ENCODE measurements at regions not wholly inside any gene's neighbourhood (a gene's known extent, or its start where the extent isn't known, plus 50 kb on each side); places are given as distances from the start of the nearest gene placed in this dataset.

GRCh38 chr5:61228691-61229280 lies 66.5 kb upstream of the SMIM15 start:
- TF ChIP-seq, protein P1, sequence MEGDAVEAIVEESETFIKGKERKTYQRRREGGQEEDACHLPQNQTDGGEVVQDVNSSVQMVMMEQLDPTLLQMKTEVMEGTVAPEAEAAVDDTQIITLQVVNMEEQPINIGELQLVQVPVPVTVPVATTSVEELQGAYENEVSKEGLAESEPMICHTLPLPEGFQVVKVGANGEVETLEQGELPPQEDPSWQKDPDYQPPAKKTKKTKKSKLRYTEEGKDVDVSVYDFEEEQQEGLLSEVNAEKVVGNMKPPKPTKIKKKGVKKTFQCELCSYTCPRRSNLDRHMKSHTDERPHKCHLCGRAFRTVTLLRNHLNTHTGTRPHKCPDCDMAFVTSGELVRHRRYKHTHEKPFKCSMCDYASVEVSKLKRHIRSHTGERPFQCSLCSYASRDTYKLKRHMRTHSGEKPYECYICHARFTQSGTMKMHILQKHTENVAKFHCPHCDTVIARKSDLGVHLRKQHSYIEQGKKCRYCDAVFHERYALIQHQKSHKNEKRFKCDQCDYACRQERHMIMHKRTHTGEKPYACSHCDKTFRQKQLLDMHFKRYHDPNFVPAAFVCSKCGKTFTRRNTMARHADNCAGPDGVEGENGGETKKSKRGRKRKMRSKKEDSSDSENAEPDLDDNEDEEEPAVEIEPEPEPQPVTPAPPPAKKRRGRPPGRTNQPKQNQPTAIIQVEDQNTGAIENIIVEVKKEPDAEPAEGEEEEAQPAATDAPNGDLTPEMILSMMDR (IDR thresholded peaks at IDR 0.05; ENCODE audit: low read depth, low read length) = no peak
- TF ChIP-seq EZH2phosphoT487 (IDR thresholded peaks at IDR 0.05; ENCODE audit: low read depth) = no peak
